Choroid plexus epithelial cell (primary cell): ENCODE measurements at regions not wholly inside any gene's neighbourhood (a gene's known extent, or its start where the extent isn't known, plus 50 kb on each side); places are given as distances from the start of the nearest gene placed in this dataset.

Source experiments
- DNase-seq: peaks from one replicate; pipeline ENCODE4 v3.0.0-alpha.2; 2010; ENCODE audit warnings: low read depth
- H3K4me3 ChIP-seq: 2 replicates; pipeline ENCODE4 v1.5.1; 2011; ENCODE audit warnings: low read depth, mild to moderate bottlenecking, control low read depth, low read length, moderate library complexity
- CTCF ChIP-seq: conservative IDR thresholded peaks from 2 replicates; pipeline ENCODE4 v1.5.1; 2011; ENCODE audit warnings: low read depth, mild to moderate bottlenecking, control low read depth, inconsistent platforms, low read length, moderate library complexity

GRCh38 chr2:107013884-107014283 lies 127.9 kb upstream of the ST6GAL2 start:
- DNase-seq, result no peak
- no peak overlapping the region for H3K4me3 ChIP-seq
- TF ChIP-seq CTCF, result no peak

GRCh38 chr2:107018366-107018765 lies 132.4 kb upstream of the ST6GAL2 start:
- H3K4me3 ChIP-seq, result no peak overlapping the region
- DNase-seq, result no peak
- TF ChIP-seq CTCF, result no peak

- H3K4me3 ChIP-seq, result no peak overlapping the region
- DNase-seq, result no peak
- TF ChIP-seq CTCF, result no peak
These were observed 134.4 kb upstream of the ST6GAL2 start for GRCh38 chr2:107020392-107020791.

- no peak for DNase-seq
- H3K4me3 ChIP-seq, result no peak overlapping the region
- no peak for TF ChIP-seq CTCF
These were observed 138.3 kb upstream of the ST6GAL2 start for GRCh38 chr2:107024269-107024668.

- H3K4me3 ChIP-seq, result no peak overlapping the region
- no peak for TF ChIP-seq CTCF
- DNase-seq, result no peak
These were observed 139.4 kb upstream of the ST6GAL2 start for GRCh38 chr2:107025291-107025857.

GRCh38 chr2:107025869-107026380 lies 140.0 kb upstream of the ST6GAL2 start:
- DNase-seq, result peak; percentile 82
- no peak overlapping the region for H3K4me3 ChIP-seq
- no peak for TF ChIP-seq CTCF

GRCh38 chr2:107027205-107027604 lies 141.2 kb upstream of the ST6GAL2 start:
- no peak overlapping the region for H3K4me3 ChIP-seq
- DNase-seq, result no peak
- no peak for TF ChIP-seq CTCF
